OCI-LY7 (cell line): ENCODE measurements at regions not wholly inside any gene's neighbourhood (a gene's known extent, or its start where the extent isn't known, plus 50 kb on each side); places are given as distances from the start of the nearest gene placed in this dataset.

ENCODE experiments used
- BruUV-seq: library from RNA; stranded (reverse); fragments of 400-500 nt; replicated peaks from 2 replicates; lab custom pipeline; 2021; lab: Mats Ljungman, UMichigan
- CTCF ChIA-PET: fragments of 300-600 bp; sonication (Branson Sonifier 250); formaldehyde crosslinking; loops from one replicate; lab custom pipeline; 2022; ENCODE audit warnings: antibody characterized with exemption; ENCODE audit not compliant: unreplicated experiment; lab: Charles Lee
- POLR2A ChIA-PET: fragments of 300-600 bp; sonication (Branson Sonifier 250); formaldehyde crosslinking; loops from one replicate; lab custom pipeline; 2022; ENCODE audit warnings: antibody characterized with exemption; lab: Charles Lee
- DNase-seq: peaks from one replicate; pipeline ENCODE4 v3.0.0-alpha.2; 2015; ENCODE audit warnings: low spot score
- H2AFZ ChIP-seq: fragments of 200-600 bp; sonication (generic), shearing (Covaris generic); 2 replicates; pipeline ENCODE4 v1.6.1; 2014; ENCODE audit warnings: mild to moderate bottlenecking, antibody characterized with exemption, low read length, moderate library complexity
- H3K27ac ChIP-seq: fragments of 200-600 bp; sonication (generic); 2 replicates; pipeline ENCODE4 v1.5.1; 2014; ENCODE audit warnings: mixed run types, low read depth, mild to moderate bottlenecking, moderate library complexity, low read length, inconsistent platforms; ENCODE audit not compliant: poor library complexity, severe bottlenecking
- H3K36me3 ChIP-seq: fragments of 200-600 bp; sonication (generic); 2 replicates; pipeline ENCODE4 v1.6.1; 2014; ENCODE audit warnings: mild to moderate bottlenecking, antibody characterized with exemption, low read length, moderate library complexity, mixed read lengths; ENCODE audit not compliant: insufficient read depth
- H3K4me1 ChIP-seq: fragments of 200-600 bp; sonication (generic); 2 replicates; pipeline ENCODE4 v1.5.1; 2014; ENCODE audit warnings: mild to moderate bottlenecking, low read length; ENCODE audit not compliant: insufficient read depth, poor library complexity, severe bottlenecking
- H3K4me2 ChIP-seq: fragments of 200-600 bp; sonication (generic); 2 replicates; pipeline ENCODE4 v1.6.1; 2014; ENCODE audit warnings: mild to moderate bottlenecking, low read length
- H3K4me3 ChIP-seq: fragments of 200-600 bp; sonication (generic); 2 replicates; pipeline ENCODE4 v1.5.1; 2014; ENCODE audit warnings: mild to moderate bottlenecking, low read depth, low read length; ENCODE audit not compliant: poor library complexity, severe bottlenecking
- H3K79me2 ChIP-seq: fragments of 200-600 bp; sonication (generic); 2 replicates; pipeline ENCODE4 v1.6.1; 2016; ENCODE audit warnings: low read depth, mild to moderate bottlenecking, low read length, moderate library complexity, mixed read lengths; ENCODE audit not compliant: insufficient read depth
- H3K9me2 ChIP-seq: fragments of 200-600 bp; sonication (generic); 2 replicates; pipeline ENCODE4 v1.6.1; 2016; ENCODE audit warnings: mild to moderate bottlenecking, low read length, mixed read lengths; ENCODE audit not compliant: insufficient read depth
- H3K9me3 ChIP-seq: fragments of 200-600 bp; sonication (generic); 2 replicates; pipeline ENCODE4 v1.6.1; 2014; ENCODE audit warnings: mild to moderate bottlenecking, mixed run types, low read length, mixed read lengths
- H4K20me1 ChIP-seq: fragments of 200-600 bp; sonication (generic); 2 replicates; pipeline ENCODE4 v1.6.1; 2014; ENCODE audit warnings: mild to moderate bottlenecking, antibody characterized with exemption, low read length, moderate library complexity, mixed read lengths; ENCODE audit not compliant: insufficient read depth
- EZH2phosphoT487 ChIP-seq: fragments of 200-600 bp; sonication (generic); IDR thresholded peaks from 2 replicates; pipeline ENCODE4 v1.6.1; 2018; ENCODE audit warnings: low read depth, borderline replicate concordance, mild to moderate bottlenecking, mixed run types, antibody characterized with exemption, low read length, moderate library complexity, mixed read lengths
- intact Hi-C: fragments of 100-400 bp; cut with micrococcal nuclease; formaldehyde crosslinking; loops from one replicate; pipeline ENCODE4 v1.10.0; 2022; ENCODE audit not compliant: unreplicated experiment
- TF ChIP-seq, protein P1 (sequence below): fragments of 200-600 bp; sonication (generic); conservative IDR thresholded peaks from 2 replicates; pipeline ENCODE4 v1.5.1; 2014; ENCODE audit warnings: mild to moderate bottlenecking, antibody characterized with exemption, low read length, moderate library complexity, mixed read lengths

DNA sequence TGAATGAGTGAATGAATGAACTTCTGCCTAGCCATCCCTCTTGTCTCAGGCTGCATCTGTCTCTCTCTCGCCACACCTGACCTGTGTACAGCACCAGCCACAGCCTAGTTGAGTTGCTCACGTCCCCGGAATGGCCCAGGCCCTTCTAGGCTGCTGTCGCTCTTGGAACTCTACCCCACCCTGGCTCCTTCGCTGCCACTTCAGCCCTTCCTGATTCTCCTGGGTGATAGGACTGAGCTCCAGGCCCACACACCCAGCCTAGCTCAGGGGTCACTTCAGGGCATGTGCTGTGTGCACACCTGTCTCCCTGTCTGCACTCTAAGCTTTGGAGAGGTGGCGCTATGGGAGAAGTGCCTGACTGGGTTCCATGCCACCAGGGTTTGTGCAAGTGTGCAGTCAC lies 236.6 kb downstream of the GLI2 start:
- ChIA-PET CTCF (no interaction called here), POLR2A (no interaction called here)
- Histone ChIP-seq H4K20me1 (no peaks in the 10 kb centered on the region), H3K4me2 (no peak overlapping the region), H3K36me3 (no peaks in the 10 kb centered on the region), H3K79me2 (no peaks in the 10 kb centered on the region), H3K4me1 (no peaks in the 10 kb centered on the region), H3K9me2 (no peaks in the 10 kb centered on the region), H3K9me3 (no peaks in the 10 kb centered on the region), H2AFZ (no peak overlapping the region), H3K27ac (no peak overlapping the region), H3K4me3 (no peak overlapping the region)
- DNase-seq: no peak
- TF ChIP-seq EZH2phosphoT487: no peak
- TF ChIP-seq, protein P1, sequence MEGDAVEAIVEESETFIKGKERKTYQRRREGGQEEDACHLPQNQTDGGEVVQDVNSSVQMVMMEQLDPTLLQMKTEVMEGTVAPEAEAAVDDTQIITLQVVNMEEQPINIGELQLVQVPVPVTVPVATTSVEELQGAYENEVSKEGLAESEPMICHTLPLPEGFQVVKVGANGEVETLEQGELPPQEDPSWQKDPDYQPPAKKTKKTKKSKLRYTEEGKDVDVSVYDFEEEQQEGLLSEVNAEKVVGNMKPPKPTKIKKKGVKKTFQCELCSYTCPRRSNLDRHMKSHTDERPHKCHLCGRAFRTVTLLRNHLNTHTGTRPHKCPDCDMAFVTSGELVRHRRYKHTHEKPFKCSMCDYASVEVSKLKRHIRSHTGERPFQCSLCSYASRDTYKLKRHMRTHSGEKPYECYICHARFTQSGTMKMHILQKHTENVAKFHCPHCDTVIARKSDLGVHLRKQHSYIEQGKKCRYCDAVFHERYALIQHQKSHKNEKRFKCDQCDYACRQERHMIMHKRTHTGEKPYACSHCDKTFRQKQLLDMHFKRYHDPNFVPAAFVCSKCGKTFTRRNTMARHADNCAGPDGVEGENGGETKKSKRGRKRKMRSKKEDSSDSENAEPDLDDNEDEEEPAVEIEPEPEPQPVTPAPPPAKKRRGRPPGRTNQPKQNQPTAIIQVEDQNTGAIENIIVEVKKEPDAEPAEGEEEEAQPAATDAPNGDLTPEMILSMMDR: no peak
- intact Hi-C loops: no loop called here
- no TSS peak for BruUV-seq

DNA sequence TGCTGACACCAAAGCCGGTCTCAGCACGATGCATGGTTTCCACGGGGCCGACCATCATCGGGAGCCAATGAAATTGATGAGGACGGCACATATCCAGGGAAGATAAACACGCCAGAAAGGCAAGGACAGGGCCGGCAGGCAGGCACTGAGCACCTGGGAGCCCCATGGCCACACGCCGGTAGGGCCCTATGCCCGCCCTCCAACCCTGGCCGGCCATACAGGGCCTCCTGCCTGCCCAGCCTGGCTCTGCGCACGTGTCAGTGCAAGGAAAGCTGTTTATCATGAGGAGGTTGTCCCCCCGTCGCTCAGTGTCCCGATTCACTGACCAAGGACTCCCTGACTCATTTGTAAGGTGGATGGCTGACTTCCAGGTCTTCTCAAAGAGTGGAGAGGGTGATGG lies 237.5 kb downstream of the GLI2 start:
- Histone ChIP-seq H3K4me2 (no peak overlapping the region), H4K20me1 (no peaks in the 10 kb centered on the region), H3K9me2 (no peaks in the 10 kb centered on the region), H2AFZ (no peak overlapping the region), H3K9me3 (no peaks in the 10 kb centered on the region), H3K4me1 (no peaks in the 10 kb centered on the region), H3K36me3 (no peaks in the 10 kb centered on the region), H3K79me2 (no peaks in the 10 kb centered on the region), H3K4me3 (no peak overlapping the region), H3K27ac (no peak overlapping the region)
- no peak for DNase-seq
- ChIA-PET POLR2A (no interaction called here), CTCF (no interaction called here)
- intact Hi-C loops: no loop called here
- TF ChIP-seq EZH2phosphoT487: no peak
- TF ChIP-seq, protein P1: no peak
- BruUV-seq: no TSS peak

DNA sequence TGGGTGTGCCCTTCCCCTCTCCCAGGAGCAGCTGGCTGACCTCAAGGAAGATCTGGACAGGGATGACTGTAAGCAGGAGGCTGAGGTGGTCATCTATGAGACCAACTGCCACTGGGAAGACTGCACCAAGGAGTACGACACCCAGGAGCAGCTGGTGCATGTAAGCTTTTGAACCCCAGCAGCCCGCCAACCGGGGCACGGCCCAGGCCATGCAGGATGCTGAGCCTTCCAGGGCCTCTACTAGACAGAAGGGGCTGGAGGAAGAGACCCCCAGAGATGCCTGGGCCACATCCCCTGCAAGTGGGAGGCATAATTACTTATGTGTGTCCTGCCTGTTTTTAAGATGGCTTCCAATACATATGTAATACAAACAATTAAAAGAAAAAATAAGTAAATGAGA lies 239.3 kb downstream of the GLI2 start:
- Histone ChIP-seq H3K36me3 (no peaks in the 10 kb centered on the region), H3K4me3 (no peak overlapping the region), H2AFZ (no peak overlapping the region), H3K79me2 (no peaks in the 10 kb centered on the region), H4K20me1 (no peaks in the 10 kb centered on the region), H3K4me2 (no peak overlapping the region), H3K9me3 (no peaks in the 10 kb centered on the region), H3K4me1 (no peaks in the 10 kb centered on the region), H3K9me2 (no peaks in the 10 kb centered on the region), H3K27ac (no peak overlapping the region)
- ChIA-PET CTCF (interaction anchor here (0.6 kb wide), 1 partner anchor 21 kb away, joined by 3 read pairs; no protein-coding TSS in a partner anchor), POLR2A (interaction anchor here (0.6 kb wide), 1 partner anchor 66 kb away, joined by 4 read pairs; no protein-coding TSS in a partner anchor)
- no peak for DNase-seq
- TF ChIP-seq, protein P1: no peak
- no peak for TF ChIP-seq EZH2phosphoT487
- no TSS peak for BruUV-seq
- intact Hi-C loops: no loop called here
